WTC11 (cell line): ENCODE measurements at regions not wholly inside any gene's neighbourhood (a gene's known extent, or its start where the extent isn't known, plus 50 kb on each side); places are given as distances from the start of the nearest gene placed in this dataset.

Source experiments
- ATAC-seq: fragments of 200-7000 bp; cut with Tn5 transposase; 2 replicates; pipeline ENCODE4 v1.10.0; 2021; ENCODE audit warnings: mild to moderate bottlenecking, moderate library complexity
- CTCF ChIA-PET: fragments of 300-600 bp; sonication (Branson Sonifier 250); formaldehyde crosslinking; loops from one replicate; lab custom pipeline; 2021; ENCODE audit warnings: antibody characterized with exemption; lab: Charles Lee
- POLR2A ChIA-PET: fragments of 350-600 bp; sonication (Branson Sonifier 250); formaldehyde crosslinking; loops from one replicate; lab custom pipeline; 2021; ENCODE audit warnings: antibody characterized with exemption; lab: Charles Lee
- DNase-seq: peaks from one replicate; pipeline ENCODE4 v3.0.0; 2021; ENCODE audit warnings: low spot score
- H3K27ac Mint-ChIP-seq: 2 replicates; pipeline ENCODE4 v1.8.0; 2021; ENCODE audit warnings: mixed read lengths
- H3K27me3 Mint-ChIP-seq: 2 replicates; pipeline ENCODE4 v1.8.0; 2021; ENCODE audit warnings: low read depth, mild to moderate bottlenecking, moderate library complexity, mixed read lengths
- H3K36me3 Mint-ChIP-seq: 2 replicates; pipeline ENCODE4 v1.8.0; 2021; ENCODE audit warnings: mixed read lengths
- H3K4me1 Mint-ChIP-seq: 2 replicates; pipeline ENCODE4 v1.8.0; 2022; ENCODE audit warnings: mixed read lengths
- H3K4me3 Mint-ChIP-seq: 2 replicates; pipeline ENCODE4 v1.8.0; 2021; ENCODE audit warnings: mild to moderate bottlenecking, moderate library complexity, mixed read lengths
- H3K9me3 Mint-ChIP-seq: 2 replicates; pipeline ENCODE4 v1.8.0; 2021; ENCODE audit warnings: mixed read lengths
- ESRRA ChIP-seq: sonication (generic); formaldehyde crosslinking; IDR thresholded peaks from 2 replicates; pipeline ENCODE4 v1.8.1; 2022; ENCODE audit warnings: mild to moderate bottlenecking, missing genetic modification reagents, borderline replicate concordance
- HMGA2 ChIP-seq: fragments of 250-450 bp; sonication (Bioruptor Pico); IDR thresholded peaks from 2 replicates; pipeline ENCODE4 v1.4.0; 2021; ENCODE audit warnings: mild to moderate bottlenecking, moderate library complexity
- HMGXB4 ChIP-seq: sonication (generic); formaldehyde crosslinking; IDR thresholded peaks from 2 replicates; pipeline ENCODE4 v1.8.1; 2023; ENCODE audit warnings: mild to moderate bottlenecking, moderate library complexity, missing genetic modification reagents
- JAZF1 ChIP-seq: fragments of 250-450 bp; sonication (Bioruptor Pico); IDR thresholded peaks from 2 replicates; pipeline ENCODE4 v1.9.0; 2021; ENCODE audit warnings: moderate library complexity, mild to moderate bottlenecking, inconsistent platforms
- NFE2L1 ChIP-seq: sonication (generic); formaldehyde crosslinking; IDR thresholded peaks from 2 replicates; pipeline ENCODE4 v1.8.1; 2023; ENCODE audit warnings: missing genetic modification reagents
- SP1 ChIP-seq: sonication (generic); formaldehyde crosslinking; conservative IDR thresholded peaks from 2 replicates; pipeline ENCODE4 v1.8.1; 2022; ENCODE audit warnings: missing genetic modification reagents
- ZMAT4 ChIP-seq: fragments of 250-450 bp; sonication (Bioruptor Pico); IDR thresholded peaks from 2 replicates; pipeline ENCODE4 v1.9.0; 2021; ENCODE audit warnings: mild to moderate bottlenecking
- ZNF396 ChIP-seq: fragments of 250-450 bp; sonication (Bioruptor Pico); IDR thresholded peaks from 2 replicates; pipeline ENCODE4 v1.8.0; 2021; ENCODE audit warnings: mild to moderate bottlenecking, moderate library complexity, borderline replicate concordance
- ZNF416 ChIP-seq: fragments of 250-450 bp; sonication (Bioruptor Pico); IDR thresholded peaks from 2 replicates; pipeline ENCODE4 v1.9.0; 2021; ENCODE audit warnings: mild to moderate bottlenecking, inconsistent platforms
- ZNF532 ChIP-seq: fragments of 250-450 bp; sonication (Bioruptor Pico); IDR thresholded peaks from 2 replicates; pipeline ENCODE4 v1.9.0; 2021; ENCODE audit warnings: mild to moderate bottlenecking, borderline replicate concordance
- ZNF671 ChIP-seq: fragments of 250-450 bp; sonication (Bioruptor Pico); IDR thresholded peaks from 2 replicates; pipeline ENCODE4 v1.8.0; 2021; ENCODE audit warnings: mild to moderate bottlenecking
- TF ChIP-seq, protein P1 (sequence below): sonication (generic); formaldehyde crosslinking; IDR thresholded peaks from 2 replicates; pipeline ENCODE4 v1.8.0; 2022; ENCODE audit warnings: missing genetic modification reagents
- TF ChIP-seq, protein P2 (sequence below): sonication (generic); formaldehyde crosslinking; IDR thresholded peaks from 2 replicates; pipeline ENCODE4 v1.8.1; 2022; ENCODE audit warnings: mild to moderate bottlenecking, moderate library complexity, missing genetic modification reagents
- TF ChIP-seq, protein P3 (sequence below): sonication (generic); formaldehyde crosslinking; IDR thresholded peaks from 2 replicates; pipeline ENCODE4 v1.8.1; 2022; ENCODE audit warnings: mild to moderate bottlenecking, missing genetic modification reagents, moderate library complexity, borderline replicate concordance
- TF ChIP-seq, protein P4 (sequence below): sonication (generic); formaldehyde crosslinking; IDR thresholded peaks from 2 replicates; pipeline ENCODE4 v1.8.0; 2023; ENCODE audit warnings: missing genetic modification reagents

DNA sequence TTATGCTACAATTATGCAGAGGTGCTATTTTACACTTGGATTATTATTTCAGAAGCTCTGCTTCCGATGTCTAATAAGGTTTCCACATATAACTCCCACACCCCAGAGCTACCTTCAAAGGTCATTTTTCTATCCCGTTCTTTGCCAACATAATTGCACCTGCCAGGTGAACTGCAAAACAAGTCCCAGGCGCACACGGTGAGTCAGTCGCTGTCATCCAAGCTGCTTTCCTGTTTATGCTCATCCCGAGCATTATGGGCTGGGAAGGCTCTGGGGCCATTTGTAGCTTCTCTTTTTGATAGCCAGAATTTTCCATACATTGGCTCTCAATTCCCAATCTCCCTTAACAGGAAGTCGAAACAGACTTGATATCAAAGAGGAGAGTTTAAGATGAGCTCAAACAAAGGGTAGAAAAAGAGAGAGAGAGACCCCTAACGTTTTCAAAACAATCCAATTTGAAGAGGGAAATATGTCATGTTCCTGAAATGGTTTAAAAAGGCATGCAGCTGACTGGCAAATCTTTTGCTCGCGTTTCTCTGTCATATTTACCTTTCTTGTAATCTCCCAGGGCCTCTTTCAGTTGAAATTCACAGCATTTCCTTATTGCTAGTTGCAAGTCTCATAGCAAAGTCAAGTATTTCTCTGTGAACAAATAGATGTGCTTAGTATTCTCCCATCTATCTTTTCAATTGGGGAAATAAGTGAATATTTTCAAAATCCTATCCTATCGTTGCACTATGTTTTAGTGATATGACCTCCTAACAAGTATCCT lies 815.9 kb downstream of the KCNA4 start:
- ChIA-PET CTCF (no interaction called here), POLR2A (no interaction called here)
- H3K4me3 Mint-ChIP-seq: no peak overlapping the region
- H3K9me3 Mint-ChIP-seq: no peaks in the 10 kb centered on the region
- no peak for ATAC-seq
- TF ChIP-seq, protein P1, sequence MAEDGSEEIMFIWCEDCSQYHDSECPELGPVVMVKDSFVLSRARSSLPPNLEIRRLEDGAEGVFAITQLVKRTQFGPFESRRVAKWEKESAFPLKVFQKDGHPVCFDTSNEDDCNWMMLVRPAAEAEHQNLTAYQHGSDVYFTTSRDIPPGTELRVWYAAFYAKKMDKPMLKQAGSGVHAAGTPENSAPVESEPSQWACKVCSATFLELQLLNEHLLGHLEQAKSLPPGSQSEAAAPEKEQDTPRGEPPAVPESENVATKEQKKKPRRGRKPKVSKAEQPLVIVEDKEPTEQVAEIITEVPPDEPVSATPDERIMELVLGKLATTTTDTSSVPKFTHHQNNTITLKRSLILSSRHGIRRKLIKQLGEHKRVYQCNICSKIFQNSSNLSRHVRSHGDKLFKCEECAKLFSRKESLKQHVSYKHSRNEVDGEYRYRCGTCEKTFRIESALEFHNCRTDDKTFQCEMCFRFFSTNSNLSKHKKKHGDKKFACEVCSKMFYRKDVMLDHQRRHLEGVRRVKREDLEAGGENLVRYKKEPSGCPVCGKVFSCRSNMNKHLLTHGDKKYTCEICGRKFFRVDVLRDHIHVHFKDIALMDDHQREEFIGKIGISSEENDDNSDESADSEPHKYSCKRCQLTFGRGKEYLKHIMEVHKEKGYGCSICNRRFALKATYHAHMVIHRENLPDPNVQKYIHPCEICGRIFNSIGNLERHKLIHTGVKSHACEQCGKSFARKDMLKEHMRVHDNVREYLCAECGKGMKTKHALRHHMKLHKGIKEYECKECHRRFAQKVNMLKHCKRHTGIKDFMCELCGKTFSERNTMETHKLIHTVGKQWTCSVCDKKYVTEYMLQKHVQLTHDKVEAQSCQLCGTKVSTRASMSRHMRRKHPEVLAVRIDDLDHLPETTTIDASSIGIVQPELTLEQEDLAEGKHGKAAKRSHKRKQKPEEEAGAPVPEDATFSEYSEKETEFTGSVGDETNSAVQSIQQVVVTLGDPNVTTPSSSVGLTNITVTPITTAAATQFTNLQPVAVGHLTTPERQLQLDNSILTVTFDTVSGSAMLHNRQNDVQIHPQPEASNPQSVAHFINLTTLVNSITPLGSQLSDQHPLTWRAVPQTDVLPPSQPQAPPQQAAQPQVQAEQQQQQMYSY (CRISPR knock-in tag): no peak
- TF ChIP-seq ZNF416 (CRISPR knock-in tag): no peak
- TF ChIP-seq ESRRA (CRISPR knock-in tag): no peak
- TF ChIP-seq ZNF396 (CRISPR knock-in tag): no peak
- TF ChIP-seq HMGXB4 (CRISPR knock-in tag): no peak
- no peak for TF ChIP-seq SP1 (CRISPR knock-in tag)
- TF ChIP-seq JAZF1 (CRISPR knock-in tag): no peak
- TF ChIP-seq, protein P2, sequence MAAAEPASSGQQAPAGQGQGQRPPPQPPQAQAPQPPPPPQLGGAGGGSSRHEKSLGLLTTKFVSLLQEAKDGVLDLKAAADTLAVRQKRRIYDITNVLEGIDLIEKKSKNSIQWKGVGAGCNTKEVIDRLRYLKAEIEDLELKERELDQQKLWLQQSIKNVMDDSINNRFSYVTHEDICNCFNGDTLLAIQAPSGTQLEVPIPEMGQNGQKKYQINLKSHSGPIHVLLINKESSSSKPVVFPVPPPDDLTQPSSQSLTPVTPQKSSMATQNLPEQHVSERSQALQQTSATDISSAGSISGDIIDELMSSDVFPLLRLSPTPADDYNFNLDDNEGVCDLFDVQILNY (CRISPR knock-in tag): no peak
- TF ChIP-seq, protein P3, sequence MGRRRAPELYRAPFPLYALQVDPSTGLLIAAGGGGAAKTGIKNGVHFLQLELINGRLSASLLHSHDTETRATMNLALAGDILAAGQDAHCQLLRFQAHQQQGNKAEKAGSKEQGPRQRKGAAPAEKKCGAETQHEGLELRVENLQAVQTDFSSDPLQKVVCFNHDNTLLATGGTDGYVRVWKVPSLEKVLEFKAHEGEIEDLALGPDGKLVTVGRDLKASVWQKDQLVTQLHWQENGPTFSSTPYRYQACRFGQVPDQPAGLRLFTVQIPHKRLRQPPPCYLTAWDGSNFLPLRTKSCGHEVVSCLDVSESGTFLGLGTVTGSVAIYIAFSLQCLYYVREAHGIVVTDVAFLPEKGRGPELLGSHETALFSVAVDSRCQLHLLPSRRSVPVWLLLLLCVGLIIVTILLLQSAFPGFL (CRISPR knock-in tag): no peak
- no peak for TF ChIP-seq ZMAT4 (CRISPR knock-in tag)
- TF ChIP-seq, protein P4, sequence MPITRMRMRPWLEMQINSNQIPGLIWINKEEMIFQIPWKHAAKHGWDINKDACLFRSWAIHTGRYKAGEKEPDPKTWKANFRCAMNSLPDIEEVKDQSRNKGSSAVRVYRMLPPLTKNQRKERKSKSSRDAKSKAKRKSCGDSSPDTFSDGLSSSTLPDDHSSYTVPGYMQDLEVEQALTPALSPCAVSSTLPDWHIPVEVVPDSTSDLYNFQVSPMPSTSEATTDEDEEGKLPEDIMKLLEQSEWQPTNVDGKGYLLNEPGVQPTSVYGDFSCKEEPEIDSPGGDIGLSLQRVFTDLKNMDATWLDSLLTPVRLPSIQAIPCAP (CRISPR knock-in tag): no peak
- no peak for TF ChIP-seq HMGA2 (CRISPR knock-in tag)
- no peak for TF ChIP-seq ZNF671 (CRISPR knock-in tag)
- no peak for TF ChIP-seq NFE2L1 (CRISPR knock-in tag)
- no peak for TF ChIP-seq ZNF532
- no peak overlapping the region for H3K27ac Mint-ChIP-seq
- no peaks in the 10 kb centered on the region for H3K36me3 Mint-ChIP-seq
- no peak for DNase-seq
- no peaks in the 10 kb centered on the region for H3K4me1 Mint-ChIP-seq
- H3K27me3 Mint-ChIP-seq: no peaks in the 10 kb centered on the region
